B cell (primary cell): ENCODE measurements at regions not wholly inside any gene's neighbourhood (a gene's known extent, or its start where the extent isn't known, plus 50 kb on each side); places are given as distances from the start of the nearest gene placed in this dataset.

Source experiments
- EZH2 ChIP-seq: IDR thresholded peaks from 2 replicates; pipeline ENCODE4 v1.6.1; 2012; ENCODE audit warnings: borderline replicate concordance, low read depth, mild to moderate bottlenecking, moderate library complexity, low read length; ENCODE audit not compliant: insufficient read depth, poor library complexity, severe bottlenecking
- TF ChIP-seq, protein P1 (sequence below): fragments of 200-600 bp; IDR thresholded peaks from one replicate; pipeline ENCODE4 v1.8.0; 2022; ENCODE audit warnings: antibody characterized with exemption, mild to moderate bottlenecking

DNA sequence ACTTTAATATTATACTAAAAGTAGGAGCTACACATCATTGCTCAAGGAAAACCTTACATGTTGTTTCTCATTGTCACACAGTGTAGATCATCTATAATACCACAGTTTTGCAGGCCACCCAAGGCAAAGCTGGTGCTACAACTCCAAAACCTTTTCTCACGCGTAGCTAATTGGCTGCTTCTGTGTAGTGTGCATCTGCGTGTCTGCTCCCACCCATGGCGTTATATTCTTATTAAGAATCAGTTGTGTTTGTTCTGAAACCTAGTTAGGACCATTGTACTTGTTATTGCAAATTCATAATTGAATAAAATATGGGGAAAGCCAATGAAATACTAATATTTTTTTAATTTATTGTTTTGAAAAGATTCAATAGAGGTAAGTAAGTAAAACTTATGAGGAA lies 83.9 kb downstream of the RBM43 start:
- TF ChIP-seq, protein P1, sequence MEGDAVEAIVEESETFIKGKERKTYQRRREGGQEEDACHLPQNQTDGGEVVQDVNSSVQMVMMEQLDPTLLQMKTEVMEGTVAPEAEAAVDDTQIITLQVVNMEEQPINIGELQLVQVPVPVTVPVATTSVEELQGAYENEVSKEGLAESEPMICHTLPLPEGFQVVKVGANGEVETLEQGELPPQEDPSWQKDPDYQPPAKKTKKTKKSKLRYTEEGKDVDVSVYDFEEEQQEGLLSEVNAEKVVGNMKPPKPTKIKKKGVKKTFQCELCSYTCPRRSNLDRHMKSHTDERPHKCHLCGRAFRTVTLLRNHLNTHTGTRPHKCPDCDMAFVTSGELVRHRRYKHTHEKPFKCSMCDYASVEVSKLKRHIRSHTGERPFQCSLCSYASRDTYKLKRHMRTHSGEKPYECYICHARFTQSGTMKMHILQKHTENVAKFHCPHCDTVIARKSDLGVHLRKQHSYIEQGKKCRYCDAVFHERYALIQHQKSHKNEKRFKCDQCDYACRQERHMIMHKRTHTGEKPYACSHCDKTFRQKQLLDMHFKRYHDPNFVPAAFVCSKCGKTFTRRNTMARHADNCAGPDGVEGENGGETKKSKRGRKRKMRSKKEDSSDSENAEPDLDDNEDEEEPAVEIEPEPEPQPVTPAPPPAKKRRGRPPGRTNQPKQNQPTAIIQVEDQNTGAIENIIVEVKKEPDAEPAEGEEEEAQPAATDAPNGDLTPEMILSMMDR: no peak
- TF ChIP-seq EZH2: no peak
